ENCODE measurements at regions not wholly inside any gene's neighbourhood (a gene's known extent, or its start where the extent isn't known, plus 50 kb on each side); places are given as distances from the start of the nearest gene placed in this dataset.

DNA sequence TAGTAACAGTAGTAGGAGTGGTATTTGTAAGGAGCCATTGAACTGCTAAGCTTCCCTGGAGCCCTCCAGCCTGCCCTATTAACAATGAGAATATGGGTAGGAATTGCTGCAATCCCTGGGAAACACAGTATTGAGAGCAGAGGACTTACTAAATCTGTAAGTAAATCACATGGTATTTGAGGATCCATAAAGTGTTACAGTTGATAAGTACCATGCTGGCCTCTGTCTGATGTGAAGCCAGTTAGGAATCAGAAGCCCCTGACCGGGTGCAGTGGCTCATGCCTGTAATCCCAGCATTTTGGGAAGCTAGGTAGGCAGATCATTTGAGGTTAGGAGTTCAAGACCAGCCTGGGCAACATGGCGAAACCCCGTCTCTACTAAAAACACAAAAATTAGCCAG lies 224.6 kb downstream of the C1D start:
- DNase-seq (ENCODE audit: low spot score): no peak

- no peak for DNase-seq (ENCODE audit: low spot score)
Observed at GRCh38 chr2:67839242-67839641, 223.6 kb downstream of the C1D start.

DNA sequence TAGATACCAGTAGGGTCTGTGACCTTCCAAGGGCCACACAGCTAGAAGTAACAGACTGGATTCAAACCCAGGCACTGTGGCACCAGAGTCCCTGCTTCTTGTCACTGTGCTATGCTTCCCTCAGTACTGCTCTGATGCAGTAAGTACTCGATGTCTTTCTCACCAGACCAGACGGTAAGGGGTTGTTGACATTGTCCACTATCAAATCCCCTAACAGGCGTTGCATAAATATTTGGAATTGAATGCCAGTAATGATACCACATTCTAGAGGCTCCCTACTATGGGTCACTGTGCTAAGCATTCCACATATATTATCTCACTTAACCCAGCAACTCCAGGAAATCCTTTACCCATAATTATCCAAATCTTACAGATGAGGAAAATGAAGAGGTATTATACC lies 223.1 kb downstream of the C1D start:
- DNase-seq (ENCODE audit: low spot score): no peak

- DNase-seq (ENCODE audit: low spot score): peak; percentile 62
Observed at GRCh38 chr2:67840460-67841068, 222.2 kb downstream of the C1D start.

DNA sequence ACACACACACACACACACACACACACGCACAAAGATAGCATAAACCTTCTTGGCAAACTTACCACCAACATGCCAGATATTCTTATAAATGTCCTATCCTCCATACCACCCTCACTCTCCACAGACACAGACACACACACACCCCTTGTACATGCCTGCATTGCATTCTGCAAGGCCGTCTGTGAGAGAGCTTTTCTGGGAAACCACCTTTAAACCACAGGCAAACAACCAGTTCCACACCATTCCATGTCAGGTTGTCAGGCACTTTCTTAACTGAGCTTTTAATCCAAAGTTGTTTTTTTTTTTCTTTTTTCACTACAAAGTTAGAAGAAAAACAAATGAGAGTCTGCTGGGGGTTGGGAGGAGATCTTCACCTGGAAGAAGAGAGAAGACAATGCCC lies 221.1 kb downstream of the C1D start:
- DNase-seq (ENCODE audit: low spot score): no peak

- DNase-seq (ENCODE audit: low spot score): no peak
Observed at GRCh38 chr2:67842375-67842959, 220.3 kb downstream of the C1D start.

GRCh38 chr2:67844024-67844540 lies 218.7 kb downstream of the C1D start:
- no peak for DNase-seq (ENCODE audit: low spot score)

DNA sequence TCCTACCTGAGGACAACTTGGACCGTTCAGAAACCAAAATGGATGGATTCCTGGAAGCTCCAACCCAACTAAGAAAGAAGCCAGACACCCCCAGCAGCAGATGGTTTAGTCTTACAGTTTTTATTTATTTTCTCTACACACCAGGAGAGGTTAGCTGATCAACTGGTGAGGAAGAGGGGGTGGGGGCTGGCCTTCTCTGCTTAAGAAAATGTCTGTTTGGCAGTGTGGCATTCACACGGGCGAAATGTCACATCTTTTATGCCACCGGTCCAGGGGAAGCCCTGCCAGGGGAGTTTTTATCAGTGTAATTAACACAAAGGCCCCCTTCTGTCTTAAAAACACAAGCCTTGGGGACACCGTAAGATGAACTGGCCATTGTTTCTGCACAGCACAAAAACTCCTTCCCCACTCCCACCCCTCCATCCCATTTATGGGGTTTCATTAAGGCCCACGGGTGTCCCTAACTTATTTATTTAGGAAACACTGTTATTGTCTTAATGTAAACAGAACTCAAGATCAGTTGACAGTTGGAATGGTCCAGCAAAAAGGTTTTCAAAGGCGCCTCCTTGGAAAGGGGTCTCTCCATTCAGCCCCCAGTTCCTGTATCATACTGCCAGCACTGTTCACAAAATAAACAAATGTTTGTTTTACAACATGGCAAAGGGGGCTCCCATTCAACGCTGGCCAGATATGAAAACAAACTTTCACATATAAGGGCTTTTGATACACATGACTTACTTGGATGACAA lies 217.0 kb downstream of the C1D start:
- DNase-seq (ENCODE audit: low spot score): no peak

DNA sequence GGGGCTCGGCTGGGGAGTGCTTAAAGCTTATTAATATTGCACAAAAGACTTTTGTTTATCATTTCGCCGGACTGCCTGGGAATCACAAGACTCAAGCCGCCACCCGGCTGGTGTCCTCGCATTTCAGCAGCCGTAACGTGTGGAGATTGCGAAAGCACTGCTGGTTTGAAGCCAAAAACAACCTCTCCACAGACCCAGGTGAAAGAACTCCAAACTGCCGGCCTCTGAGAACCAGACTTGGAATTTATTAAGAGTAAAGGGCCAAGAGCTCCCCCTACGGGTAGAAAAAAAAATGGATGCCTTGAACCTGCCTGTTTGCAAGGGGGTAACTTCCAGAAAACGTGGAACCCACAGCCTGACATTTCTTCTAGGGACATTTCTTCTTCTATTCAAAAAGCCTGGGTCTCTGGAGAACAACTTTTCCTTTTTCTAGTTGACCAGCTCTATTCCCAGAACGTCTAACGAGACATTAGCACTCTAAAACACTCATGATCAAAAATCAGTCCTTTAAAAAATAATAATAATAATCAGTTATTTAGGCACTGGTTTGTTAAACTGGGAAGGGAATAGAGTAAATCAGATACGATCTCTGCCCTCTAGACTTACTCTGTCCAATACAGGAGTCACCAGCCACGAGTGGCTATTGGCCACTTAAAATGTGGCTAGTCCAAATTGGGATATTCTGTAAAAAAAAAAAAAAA lies 216.3 kb downstream of the C1D start:
- peak; percentile 59 for DNase-seq (ENCODE audit: low spot score)

GRCh38 chr2:67848551-67849285 lies 214.1 kb downstream of the C1D start:
- no peak for DNase-seq (ENCODE audit: low spot score)

DNA sequence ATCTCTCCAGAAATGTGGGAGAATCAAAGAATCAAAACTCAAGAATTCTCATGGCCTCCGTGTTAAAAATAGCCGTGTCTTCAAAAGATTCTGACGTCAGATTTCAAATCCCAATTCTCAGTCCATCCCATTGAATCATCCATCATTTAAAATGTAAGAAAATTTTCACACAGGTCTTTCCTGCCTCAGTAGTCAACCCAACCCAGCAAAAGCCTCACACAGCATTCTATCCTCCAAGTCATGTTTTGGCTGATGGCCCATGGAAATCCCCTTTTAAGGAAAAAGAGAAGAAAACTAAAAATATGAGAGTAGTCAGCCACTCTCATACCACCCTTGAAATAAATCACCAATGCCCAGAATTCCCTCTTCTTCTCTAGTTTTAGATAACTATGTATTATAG lies 211.8 kb downstream of the C1D start:
- no peak for DNase-seq (ENCODE audit: low spot score)

DNA sequence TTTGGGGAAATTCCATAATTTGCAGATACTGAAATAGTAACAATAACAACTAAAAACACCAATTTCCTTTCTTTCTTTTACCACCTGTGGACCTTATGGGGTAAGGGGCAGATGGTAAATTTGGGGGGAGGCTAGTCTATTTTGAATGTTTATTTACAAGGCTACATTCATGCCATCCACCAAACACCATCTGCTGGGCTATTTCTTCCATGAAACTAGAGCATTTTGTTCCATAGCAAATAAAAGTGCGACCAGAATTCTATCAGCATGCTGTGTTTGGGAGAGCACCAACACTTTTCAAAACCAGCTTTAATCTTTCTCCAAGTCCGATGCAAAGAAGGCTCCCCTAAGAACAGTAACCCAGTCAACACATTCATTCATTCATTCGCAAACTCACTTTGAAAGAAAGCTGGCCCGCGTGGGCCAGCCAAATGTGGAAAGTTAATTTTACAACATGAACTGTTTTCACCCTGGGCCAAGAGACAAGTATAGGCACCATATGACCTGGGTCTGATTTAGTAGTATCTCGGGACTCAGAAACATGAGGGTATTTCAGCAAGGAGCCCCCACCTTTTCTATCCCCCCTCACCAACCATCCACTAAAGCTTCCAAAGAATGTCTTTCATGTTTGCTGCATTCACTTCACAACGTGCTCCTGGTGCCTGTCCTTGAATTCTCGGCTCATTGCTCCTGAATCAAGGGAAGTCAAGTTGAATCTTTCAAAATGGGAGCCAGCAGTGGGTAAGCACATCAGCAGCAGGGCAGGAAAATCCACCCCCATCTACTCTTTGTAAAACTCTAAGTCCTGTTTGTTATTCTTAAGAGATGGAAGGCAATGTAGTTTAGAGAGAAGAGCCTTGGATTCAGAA lies 210.6 kb downstream of the C1D start:
- DNase-seq (ENCODE audit: low spot score): no peak

GRCh38 chr2:67854103-67854743 lies 208.6 kb downstream of the C1D start:
- DNase-seq (ENCODE audit: low spot score): no peak

DNA sequence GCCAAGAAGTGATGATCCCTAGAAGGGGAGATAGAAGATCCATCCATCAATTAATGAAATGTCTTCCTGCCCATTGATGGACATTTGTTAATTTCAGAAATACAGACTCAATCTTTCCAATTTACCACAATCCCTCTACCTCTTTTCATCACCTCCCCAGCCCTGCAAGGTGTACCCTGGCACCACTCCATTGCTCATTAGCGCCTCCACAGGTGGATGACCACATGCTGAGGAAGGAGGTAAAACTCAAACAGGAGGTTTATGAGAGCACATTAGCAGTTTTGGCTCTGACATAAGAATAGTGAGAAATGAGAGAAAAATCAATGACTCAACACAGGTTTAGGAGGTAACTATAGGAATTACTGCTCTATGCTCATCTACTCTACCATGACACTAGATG lies 208.0 kb downstream of the C1D start:
- no peak for DNase-seq (ENCODE audit: low spot score)

DNA sequence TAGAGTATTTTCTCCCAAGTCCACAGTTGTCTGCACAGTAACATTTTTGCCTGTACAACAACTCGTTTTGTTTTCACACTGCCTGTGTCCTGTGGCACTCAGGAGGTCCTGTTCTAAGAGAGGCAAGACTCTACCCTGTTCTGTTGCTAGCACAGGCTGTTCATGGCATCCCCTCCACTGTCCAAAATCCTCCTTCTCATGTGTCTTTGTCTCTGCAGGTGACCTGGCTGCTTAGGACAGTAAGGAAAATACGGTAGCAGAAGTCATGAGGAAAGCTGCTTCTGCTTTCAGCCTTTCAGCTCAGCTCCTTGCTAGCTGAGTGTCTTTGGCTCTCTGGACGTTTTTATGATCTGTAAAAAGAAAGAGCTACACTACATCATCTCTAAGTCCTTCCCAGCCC lies 205.9 kb downstream of the C1D start:
- no peak for DNase-seq (ENCODE audit: low spot score)

DNA sequence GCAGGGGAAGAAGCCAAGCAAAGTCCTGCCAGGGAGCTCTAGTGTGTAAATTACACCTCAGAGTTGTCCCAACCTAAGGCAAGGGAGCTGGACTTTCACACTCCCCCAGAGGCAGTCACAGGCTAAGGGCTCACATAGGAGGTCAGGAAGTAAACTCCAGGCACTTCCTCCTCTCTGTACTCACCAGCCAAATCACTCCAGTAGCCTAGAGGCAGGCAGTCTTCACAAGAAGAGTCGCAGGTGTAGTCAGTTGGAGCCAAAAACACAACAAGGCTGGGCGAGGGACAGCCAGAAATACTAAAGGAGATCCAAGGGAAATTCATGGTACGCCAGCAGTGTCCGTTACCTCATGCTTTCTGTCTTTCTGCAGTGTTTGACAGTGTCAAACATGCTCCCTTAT lies 205.0 kb downstream of the C1D start:
- no peak for DNase-seq (ENCODE audit: low spot score)

GRCh38 chr2:67858886-67859285 lies 203.9 kb downstream of the C1D start:
- no peak for DNase-seq (ENCODE audit: low spot score)

- no peak for DNase-seq (ENCODE audit: low spot score)
Observed at GRCh38 chr2:67865917-67866316, 196.9 kb downstream of the C1D start.

- no peak for DNase-seq (ENCODE audit: low spot score)
Observed at GRCh38 chr2:67867735-67868134, 195.1 kb downstream of the C1D start.

GRCh38 chr2:67871686-67872412 lies 191.0 kb downstream of the C1D start:
- no peak for DNase-seq (ENCODE audit: low spot score)

Data from germinal center (tissue), 1 donor.